D721Med (cell line): ENCODE measurements at regions not wholly inside any gene's neighbourhood (a gene's known extent, or its start where the extent isn't known, plus 50 kb on each side); places are given as distances from the start of the nearest gene placed in this dataset.
"Not testable (repeated sequence)": the region's sequence is repeated elsewhere in the genome, so short reads cannot be mapped to it uniquely, and the experiment has no call there.

Source experiments
- DNase-seq: peaks from one replicate; pipeline ENCODE4 v3.0.0; 2011; ENCODE audit warnings: low spot score; ENCODE audit not compliant: insufficient read length
- FAIRE-seq: peaks from 2 replicates; lab custom pipeline; 2011; peaks lifted over from hg19 to GRCh38; lab: Jason Lieb, UNC
- TF ChIP-seq, protein P1 (sequence below): IDR thresholded peaks from 2 replicates; pipeline ENCODE4 v1.5.1; 2012; ENCODE audit warnings: mild to moderate bottlenecking, control low read depth; ENCODE audit not compliant: insufficient read depth; ENCODE audit errors: missing control alignments

DNA sequence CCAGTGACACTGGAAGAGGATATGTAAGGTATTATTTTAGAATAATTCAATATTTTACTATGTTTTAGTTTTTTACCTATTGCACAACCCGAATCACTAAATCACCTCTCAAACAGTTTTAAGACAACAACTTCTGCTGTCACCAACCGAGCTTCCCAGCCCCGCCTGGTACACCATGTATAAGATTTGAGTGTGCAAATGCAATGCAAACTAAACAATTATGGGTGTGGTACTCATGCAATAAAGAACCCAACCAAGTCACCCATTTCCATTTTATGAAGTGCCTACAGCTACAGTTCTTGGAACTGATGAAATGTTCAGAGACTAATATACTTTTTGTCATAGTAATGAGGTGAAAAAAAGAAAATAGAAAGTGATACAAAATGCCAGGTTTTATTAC lies 256.2 kb downstream of the TAFA4 start:
- TF ChIP-seq, protein P1, sequence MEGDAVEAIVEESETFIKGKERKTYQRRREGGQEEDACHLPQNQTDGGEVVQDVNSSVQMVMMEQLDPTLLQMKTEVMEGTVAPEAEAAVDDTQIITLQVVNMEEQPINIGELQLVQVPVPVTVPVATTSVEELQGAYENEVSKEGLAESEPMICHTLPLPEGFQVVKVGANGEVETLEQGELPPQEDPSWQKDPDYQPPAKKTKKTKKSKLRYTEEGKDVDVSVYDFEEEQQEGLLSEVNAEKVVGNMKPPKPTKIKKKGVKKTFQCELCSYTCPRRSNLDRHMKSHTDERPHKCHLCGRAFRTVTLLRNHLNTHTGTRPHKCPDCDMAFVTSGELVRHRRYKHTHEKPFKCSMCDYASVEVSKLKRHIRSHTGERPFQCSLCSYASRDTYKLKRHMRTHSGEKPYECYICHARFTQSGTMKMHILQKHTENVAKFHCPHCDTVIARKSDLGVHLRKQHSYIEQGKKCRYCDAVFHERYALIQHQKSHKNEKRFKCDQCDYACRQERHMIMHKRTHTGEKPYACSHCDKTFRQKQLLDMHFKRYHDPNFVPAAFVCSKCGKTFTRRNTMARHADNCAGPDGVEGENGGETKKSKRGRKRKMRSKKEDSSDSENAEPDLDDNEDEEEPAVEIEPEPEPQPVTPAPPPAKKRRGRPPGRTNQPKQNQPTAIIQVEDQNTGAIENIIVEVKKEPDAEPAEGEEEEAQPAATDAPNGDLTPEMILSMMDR = no peak
- DNase-seq (no peak), FAIRE-seq (no peak)

- TF ChIP-seq, protein P1 = no peak
- DNase-seq = no peak
- FAIRE-seq = no peak
Observed at GRCh38 chr3:68667346-68667745, 265.0 kb downstream of the TAFA4 start.

GRCh38 chr3:68666429-68667136 lies 265.8 kb downstream of the TAFA4 start:
- no peak for DNase-seq
- FAIRE-seq = no peak
- TF ChIP-seq, protein P1 = no peak

- TF ChIP-seq, protein P1 = no peak
- DNase-seq (no peak), FAIRE-seq (no peak)
Observed at GRCh38 chr3:68664276-68664675, 268.1 kb downstream of the TAFA4 start.

DNA sequence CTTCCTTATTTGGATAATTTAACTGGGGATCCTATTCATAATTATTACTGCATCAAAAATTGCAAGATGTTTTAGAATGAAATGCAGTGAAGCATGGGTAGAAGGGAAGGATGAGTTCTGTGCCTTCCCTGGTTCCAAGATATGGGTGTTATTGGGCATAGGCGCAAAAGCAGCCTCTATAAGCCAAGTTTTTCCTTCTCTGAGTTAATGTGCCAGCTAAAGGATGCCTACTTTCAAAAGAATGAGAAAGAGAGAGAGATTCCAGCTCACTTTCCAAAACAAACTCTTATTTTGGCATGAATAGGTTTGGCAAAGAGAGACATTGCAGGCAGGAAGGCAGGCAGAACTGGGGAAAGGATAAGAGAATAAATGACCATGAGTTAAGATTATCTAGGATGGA lies 270.2 kb downstream of the TAFA4 start:
- TF ChIP-seq, protein P1 = no peak
- no peak for FAIRE-seq

GRCh38 chr3:68650657-68651056 lies 281.7 kb downstream of the TAFA4 start:
- not testable (repeated sequence) for DNase-seq, FAIRE-seq

More for the DNA sequence above, 270.2 kb downstream of the TAFA4 start:
- no peak for DNase-seq

DNA sequence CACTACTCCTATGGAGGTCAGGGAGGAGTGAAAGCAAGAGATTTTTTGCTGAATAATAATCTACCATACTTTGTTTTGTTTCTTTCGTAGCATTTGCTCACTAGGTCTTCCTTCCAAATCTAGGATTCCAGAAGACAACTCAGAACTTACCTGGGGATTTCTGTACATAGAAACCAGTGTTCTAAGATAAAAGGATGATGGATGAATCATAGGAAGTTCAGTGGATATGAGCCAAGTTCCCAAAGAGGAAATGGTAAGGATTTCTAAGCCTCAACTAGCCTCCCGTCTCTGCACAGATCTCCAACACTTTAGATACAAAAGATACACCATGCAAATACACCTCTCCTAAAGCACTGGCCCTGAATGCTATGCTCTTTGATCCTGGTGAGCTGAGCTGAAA lies 283.9 kb downstream of the TAFA4 start:
- TF ChIP-seq, protein P1 = no peak
- DNase-seq (no peak), FAIRE-seq (no peak)
